RPMI8226 (cell line): ENCODE measurements at regions not wholly inside any gene's neighbourhood (a gene's known extent, or its start where the extent isn't known, plus 50 kb on each side); places are given as distances from the start of the nearest gene placed in this dataset.
"Not testable (repeated sequence)": the region's sequence is repeated elsewhere in the genome, so short reads cannot be mapped to it uniquely, and the experiment has no call there.

Experiments used
- DNase-seq: peaks from one replicate; pipeline ENCODE4 v3.0.0-alpha.2; 2015

DNA sequence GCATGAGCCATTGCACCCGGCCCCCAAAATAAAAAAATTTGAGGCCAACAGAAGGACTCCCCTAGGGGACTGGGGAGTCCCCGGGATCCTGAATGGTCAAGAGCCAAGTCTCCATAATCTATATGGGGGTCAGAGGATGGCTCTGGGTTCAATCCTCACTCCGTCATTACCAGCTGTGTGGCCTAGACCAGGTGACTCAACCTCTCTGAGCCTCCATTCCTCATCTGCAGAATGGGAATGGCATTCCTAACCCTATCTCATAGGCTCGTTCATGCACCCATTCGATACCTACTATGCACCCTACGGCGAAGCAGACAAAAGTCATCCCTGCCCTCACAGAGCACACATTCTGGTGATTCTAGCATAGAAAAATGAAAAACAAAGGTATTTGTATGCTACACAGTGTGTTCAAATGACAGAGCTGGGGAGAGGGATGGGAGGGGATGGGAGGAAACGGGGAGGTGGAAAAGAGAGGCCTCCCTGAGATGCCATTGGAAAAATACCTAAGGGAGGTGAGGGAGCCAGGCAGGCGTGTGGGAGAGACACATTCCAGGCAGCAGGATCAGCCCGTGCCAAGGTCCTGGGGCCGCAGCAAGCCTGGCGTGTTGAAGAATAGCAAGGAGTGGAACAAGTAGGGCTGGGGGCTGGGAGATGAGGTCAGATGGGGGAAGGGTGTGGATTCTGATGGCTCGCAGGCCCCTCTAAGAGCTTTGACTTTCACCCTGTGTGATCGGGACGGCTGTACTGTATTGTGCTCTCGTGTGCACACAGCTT lies 71.2 kb downstream of the RMI2 start:
- no peak for DNase-seq

DNA sequence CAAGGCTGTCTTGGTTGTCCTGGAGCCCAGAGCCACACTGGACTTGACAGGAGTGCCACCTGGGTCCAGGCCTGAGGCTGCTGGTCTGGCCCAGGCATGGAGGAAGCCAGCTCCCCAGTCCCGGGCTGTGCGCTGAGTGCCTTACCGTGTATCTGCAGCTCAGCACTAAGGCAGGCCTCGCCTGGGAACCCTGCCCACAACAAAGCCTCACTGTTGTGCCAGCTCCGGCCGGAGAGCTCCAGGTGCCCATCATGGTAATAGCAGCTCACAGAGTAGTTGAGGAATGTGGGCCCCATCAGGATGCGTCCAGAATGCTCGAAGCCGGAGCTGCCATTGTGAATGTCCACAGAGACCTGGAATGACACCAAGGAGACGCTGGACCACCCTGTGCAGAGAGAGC lies 72.2 kb downstream of the RMI2 start:
- no peak for DNase-seq

DNA sequence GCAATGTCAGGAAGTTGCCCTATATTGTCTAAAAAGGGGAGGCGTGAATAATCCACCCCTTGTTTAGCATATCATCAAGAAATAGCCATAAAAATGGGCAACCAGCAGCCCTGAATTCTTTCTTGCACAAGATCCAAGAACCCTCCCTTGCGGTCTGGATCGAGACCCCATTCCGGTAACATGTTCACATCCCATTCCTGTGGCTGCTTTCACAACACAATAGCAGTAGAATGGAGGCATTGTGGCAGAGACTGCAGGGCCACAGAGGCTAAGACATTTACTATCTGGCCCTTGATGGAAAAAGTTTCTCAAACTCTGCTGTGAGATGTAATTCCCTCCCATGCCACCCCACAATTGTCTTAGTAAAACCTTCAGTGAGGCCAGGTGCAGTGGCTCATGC lies 73.2 kb downstream of the RMI2 start:
- DNase-seq: no peak

GRCh38 chr16:11420067-11420466 lies 74.8 kb downstream of the RMI2 start:
- not testable (repeated sequence) for DNase-seq

DNA sequence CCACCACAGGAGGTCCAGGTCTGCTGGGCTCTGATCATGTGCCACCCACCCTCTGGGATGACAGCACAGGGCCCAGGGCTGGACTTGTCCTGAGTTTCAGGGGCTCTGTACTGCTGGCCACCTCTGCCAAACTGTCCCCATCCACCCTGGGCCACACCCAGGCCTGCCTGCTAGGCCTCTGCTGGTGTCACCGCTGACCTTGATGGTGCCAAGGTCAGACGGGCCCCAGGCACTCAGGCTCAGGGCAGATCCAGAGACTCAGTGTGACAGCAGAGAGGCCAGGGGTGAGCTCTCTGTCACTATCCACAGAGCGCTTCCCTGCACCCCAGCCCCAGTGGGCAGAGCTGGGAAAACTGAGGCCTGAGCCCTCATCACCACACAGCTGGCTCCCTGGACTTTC lies 75.6 kb downstream of the RMI2 start:
- DNase-seq: no peak

GRCh38 chr16:11422381-11423314 lies 77.4 kb downstream of the RMI2 start:
- no peak for DNase-seq

DNA sequence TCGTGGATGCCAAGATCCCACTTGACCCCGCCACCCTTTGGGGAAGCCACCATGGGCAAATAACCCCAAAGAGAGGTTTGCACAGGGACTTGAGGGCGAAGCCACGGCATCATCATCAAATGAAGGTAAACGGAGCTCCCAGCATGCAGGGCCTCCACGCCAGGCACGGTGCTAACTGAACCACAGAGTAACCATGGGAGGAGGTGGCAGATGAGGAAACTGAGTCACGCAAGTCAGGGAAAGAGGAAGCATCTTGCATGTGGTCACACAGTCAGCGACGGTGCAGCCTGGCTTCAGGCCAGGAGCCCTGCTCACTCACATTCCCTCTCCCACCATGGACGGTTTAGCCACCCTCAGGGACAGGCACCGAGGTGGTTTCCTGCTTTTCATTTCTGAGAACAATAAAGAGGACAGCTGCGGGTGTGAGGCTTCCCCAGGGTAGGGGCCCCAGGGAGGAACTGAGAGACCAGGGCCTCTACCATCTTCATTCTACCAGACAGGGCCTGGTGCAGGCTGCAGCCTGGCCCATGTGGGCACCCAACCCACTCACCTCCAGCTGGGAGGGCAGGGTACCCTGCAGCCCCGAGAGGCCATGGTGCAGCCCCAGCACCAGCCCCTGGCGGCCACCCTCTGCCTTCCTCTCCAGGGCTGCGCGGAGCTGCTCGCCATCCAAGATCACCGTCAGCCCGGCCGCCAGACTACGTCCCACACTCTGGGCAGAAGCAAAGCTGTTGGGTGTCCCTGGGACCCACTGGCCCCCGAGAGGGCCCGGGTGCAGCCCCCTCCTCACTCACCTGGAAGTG lies 78.3 kb downstream of the RMI2 start:
- DNase-seq: peak; percentile 57

DNA sequence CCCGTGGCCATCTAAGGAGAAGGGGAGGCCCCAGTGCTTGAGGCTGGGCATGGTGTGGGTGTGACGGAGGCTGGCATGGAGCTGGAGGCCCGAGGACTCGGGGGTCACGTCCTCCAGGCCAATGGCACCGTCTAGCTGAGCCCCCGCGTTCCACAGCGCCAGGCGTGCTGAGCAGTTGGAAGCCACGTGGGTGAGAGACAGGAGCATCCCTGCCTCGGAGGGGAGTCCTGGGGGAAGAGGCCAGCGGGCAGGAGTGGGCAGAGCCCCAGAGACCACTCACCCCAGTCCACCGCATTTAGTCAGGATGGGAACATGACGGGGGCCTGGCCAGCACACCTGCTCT lies 78.8 kb downstream of the RMI2 start:
- DNase-seq: no peak

DNA sequence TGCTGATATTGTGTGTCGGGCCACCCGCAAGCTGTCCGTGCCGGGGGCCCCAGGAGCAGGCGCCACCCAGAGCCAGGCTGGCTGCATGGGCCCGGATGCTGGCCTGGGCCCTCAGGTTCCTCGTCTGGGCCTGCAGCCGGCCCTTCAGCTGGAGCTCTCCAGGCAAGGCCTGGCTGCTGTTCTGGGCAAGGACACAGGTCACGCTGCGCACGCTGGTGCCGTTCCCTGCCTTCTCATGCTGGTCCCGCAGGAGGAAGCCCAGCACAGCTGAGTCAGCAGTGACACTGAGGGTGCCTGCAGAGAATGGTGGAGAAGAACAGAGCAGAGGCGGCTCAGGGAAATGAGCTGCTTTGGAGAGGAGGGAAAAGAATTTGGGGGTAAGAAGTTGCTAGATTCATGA lies 79.9 kb downstream of the RMI2 start:
- no peak for DNase-seq

DNA sequence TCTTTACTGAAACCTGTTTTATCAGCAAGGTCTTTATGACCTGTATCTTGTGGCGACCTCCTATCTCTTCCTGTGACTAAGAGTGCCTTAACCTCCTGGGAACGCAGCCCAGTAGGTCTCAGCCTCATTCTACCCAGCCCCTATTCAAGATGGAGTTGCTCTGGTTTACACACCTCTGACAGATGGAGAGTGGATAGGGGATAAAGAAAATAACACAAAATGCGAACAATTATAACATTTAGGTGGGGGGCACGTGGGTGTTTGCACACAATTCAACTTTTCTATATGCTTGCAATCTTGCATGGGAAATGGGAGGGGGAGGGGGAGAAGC lies 83.3 kb downstream of the RMI2 start:
- DNase-seq: no peak

DNA sequence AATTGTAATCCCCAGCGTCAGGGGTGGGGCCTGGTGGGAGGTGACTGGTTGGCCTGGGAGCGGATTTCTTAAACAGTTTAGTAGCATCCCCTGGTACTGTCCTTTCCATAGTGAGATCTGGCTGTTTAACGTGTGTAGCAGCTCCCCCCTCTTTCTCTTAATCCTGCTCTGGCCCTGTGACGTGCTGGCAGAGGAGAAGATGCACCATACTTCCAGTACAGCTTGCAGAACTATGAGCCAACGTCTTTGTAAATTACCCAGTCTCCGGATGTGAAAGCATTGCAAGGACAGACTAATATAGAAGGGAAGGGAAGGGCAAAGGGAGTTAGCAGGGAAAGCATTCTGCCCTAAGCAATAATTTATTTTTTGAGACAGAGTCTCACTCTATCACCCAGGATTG lies 83.9 kb downstream of the RMI2 start:
- no peak for DNase-seq

DNA sequence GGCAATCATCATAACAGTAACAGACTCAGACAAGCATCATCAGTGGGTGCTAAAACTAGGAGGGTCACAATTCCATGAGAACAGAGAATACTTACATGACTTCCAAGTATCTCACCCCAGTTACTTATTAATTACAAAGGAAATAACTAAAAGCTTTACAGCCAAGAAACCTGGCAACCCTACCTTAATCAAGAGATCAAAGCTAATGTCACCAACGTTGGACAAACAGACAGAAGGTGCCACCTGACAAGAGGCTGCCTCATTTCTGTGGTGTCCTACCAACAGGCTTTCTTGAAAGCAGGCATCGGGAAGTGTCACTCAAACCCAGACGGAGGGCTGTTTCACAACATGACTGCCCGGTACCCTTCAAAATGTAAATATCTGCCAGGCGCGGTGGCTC lies 84.6 kb downstream of the RMI2 start:
- DNase-seq: no peak

DNA sequence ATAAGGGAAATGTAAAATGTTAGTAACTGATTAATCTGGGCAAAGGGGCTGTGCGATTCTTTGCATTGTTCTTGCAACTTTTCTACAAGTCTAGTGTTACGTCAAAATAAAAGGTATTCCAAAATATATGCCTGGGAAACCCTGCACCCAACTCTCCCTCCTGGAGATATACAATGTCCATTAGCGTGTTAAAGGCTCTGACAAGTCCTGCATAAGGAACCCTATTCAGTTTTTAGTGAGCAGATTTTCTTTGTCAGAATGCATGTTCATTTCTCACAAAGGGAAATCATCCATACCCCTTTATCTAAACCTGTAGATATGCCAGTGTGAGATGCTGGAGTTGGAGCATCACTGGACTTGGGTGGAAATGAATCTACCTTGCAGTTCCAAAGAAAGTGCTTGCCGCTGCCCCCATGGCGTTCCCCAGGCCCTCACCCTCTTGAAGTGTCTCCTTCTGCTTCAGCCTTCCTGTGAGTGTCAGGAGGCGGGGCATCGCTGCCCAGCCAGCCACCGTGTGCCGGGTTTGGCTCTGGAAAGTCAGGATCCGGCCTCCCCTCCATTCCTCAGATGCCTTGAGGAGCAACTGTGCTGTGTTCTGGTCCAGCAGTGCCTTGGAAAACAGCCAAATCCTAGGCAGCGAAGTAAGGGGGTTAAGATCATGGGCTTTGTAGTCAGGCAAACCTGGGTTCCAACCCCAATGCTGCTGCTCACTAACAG lies 85.5 kb downstream of the RMI2 start:
- no peak for DNase-seq

- no peak for DNase-seq
Measured at GRCh38 chr16:11431915-11432465, 86.7 kb downstream of the RMI2 start.

DNA sequence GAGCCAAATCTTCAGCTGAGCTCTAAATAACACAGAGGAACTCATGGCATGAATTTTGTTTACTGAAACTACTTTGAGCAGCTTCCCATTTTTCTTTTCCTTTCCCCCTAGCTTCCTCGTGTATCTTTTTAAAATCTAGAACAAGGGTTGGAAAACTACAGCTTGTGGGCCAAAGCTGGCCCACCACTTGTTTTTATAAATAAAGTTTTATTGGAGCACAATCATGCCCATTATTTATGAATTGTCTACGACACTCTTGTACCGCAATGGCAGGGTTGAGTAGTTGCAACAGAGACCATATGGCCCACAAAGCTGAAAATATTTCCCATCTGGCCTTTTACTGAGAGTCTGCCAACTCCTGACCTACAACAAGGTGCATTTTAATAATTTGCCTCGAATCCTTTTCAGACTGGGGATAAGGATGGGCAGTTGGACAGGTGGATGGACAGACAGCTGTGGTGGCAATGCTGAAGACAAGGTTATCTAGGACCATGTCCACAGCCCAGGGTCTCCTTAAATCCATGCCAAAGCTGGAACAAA lies 87.7 kb downstream of the RMI2 start:
- no peak for DNase-seq

DNA sequence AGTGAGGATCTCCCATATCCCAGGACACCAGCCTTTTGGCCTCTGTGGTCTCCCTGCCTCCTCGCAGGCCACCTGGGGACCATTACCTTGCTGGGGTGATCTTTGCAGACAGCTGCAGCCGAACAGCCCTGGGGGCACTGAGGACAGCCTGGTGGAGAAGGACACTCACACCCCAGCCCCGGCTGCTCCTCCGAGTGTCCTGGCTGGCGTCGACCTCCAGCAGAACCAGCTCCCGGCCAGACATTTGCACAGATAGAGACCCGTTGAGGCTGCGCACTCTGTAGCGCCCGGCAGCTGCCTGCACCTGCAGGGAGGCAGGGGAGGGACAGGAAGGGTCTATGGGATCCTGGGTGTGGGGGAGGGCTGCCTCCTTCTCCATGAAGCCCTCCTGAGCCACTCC lies 90.3 kb downstream of the RMI2 start:
- no peak for DNase-seq

GRCh38 chr16:11437069-11437468 lies 91.8 kb downstream of the RMI2 start:
- DNase-seq: no peak

- no peak for DNase-seq
Measured at GRCh38 chr16:11439790-11440656, 94.8 kb downstream of the RMI2 start.

GRCh38 chr16:11440657-11441012 lies 95.4 kb downstream of the RMI2 start:
- no peak for DNase-seq

DNA sequence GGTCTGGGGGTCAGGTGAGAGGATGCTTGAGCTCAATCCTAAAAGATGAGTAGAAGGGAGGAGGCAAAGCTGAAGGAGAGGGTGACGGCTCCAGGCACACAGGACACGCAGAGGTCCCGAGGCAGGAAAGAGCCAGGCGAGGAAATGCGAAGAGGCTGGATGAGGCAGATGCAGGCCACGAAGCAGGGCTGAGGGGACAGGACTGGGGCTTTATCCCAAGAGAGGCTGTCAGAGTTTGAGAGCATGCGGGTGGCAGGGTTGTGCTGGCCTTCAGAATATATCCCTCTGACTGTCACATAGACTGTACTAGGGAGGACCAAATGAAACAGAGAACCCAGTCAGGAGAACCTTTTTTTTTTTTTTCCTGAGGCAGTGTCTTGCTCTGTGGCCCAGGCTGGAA lies 100.2 kb downstream of the RMI2 start:
- no peak for DNase-seq

DNA sequence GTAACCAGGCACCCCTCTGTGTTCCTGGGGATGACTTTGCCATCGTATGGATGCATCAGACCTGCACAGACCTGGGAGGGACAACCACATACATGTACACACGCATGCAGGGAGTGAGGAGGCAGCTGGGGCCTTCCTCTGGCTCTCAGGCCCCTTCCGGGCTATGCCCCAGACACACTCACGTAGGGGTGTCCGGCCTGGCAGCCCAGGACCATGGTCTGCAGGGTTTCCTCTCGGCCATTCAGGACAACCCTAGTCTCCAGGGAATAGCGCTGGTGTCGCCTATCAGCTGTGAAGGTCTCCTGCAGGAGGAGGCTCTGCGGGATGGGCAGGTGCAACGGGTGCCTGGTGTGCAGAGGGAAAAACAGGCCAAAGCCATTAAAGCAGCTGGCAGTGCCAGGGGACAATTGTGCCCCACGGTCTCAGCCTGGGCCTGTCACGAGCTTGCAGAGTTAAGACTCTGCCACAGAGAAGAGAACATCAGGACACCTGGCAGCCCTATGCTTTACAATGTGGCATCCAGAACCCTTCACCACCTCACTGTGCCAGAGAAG lies 101.4 kb downstream of the RMI2 start:
- DNase-seq: no peak
